Pancreas (tissue), 10 donors: ENCODE measurements at regions not wholly inside any gene's neighbourhood (a gene's known extent, or its start where the extent isn't known, plus 50 kb on each side); places are given as distances from the start of the nearest gene placed in this dataset.

Experiments used
- ATAC-seq, 4 donors: fragments of 200-7000 bp; cut with Tn5 transposase; one replicate each; pipeline versions ENCODE4 v1.8.0 to v1.9.1; 2020; ENCODE audit warnings: mild to moderate bottlenecking in 4 of 4, moderate library complexity in 4 of 4
- DNase-seq, 6 donors: peaks; one replicate each; pipeline ENCODE4 v3.0.0-alpha.2; 2020
- FAIRE-seq: peaks from 2 replicates; lab custom pipeline; 2012; peaks lifted over from hg19 to GRCh38; lab: Jason Lieb, UNC
- H3K27ac ChIP-seq, 4 donors: fragments of 200-600 bp; sonication (generic); 1 replicate in 3 of 4; 2 replicates in 1 of 4; pipeline versions ENCODE4 v1.5.0 to v1.8.0; 2020
- H3K27me3 ChIP-seq, 4 donors: fragments of 200-600 bp; one replicate each; pipeline ENCODE4 v1.8.0; 2021
- H3K36me3 ChIP-seq, 3 donors: fragments of 200-600 bp; sonication (generic) in 1 of 3; one replicate each; pipeline versions ENCODE4 v1.5.0 to v1.8.0; 2020 to 2021
- H3K4me1 ChIP-seq, 3 donors: fragments of 200-600 bp; one replicate each; pipeline ENCODE4 v1.8.0; 2021
- H3K4me3 ChIP-seq, 4 donors: fragments of 200-600 bp; sonication (generic) in 2 of 4; one replicate each; pipeline versions ENCODE4 v1.5.0 to v1.8.0; 2020 to 2021
- H3K9me3 ChIP-seq, 4 donors: fragments of 200-600 bp; one replicate each; pipeline ENCODE4 v1.8.0; 2021
- WGBS, 2 donors: extraction: QIAGEN DNeasy Blood & Tissue Kit; methylation state at CpG; one replicate each; pipeline ENCODE4 v1.1.7; 2013; 5-methylcytosine and 5-hydroxymethylcytosine counted together
- intact Hi-C, 3 donors: fragments of 100-400 bp; cut with DNase I; formaldehyde crosslinking; loops; one replicate each; pipeline versions ENCODE4 v1.11.1 to v1.14.2; 2022
- TF ChIP-seq, protein P1 (sequence below), 4 donors: fragments of 200-600 bp; sonication (generic) in 3 of 4; IDR thresholded peaks; one replicate each; pipeline versions ENCODE4 v1.5.0 to v1.8.0; 2021; ENCODE audit warnings: antibody characterized with exemption in 4 of 4
- donor health status: healthy with polysubstance abuse.
- donor health status: DM: no; HTN: no; CAD: no; lungs with moderate emphysema.
- donor health status: DM: no; HTN: no; CAD: no.
- donor health status: control.
- donor health status: control.
- donor health status: Bipolar disorder and iron deficiency.
- donor health status: DM: yes; HTN: yes; CAD: no.
- donor health status: DM: no; HTN: no; CAD: no.
- donor health status: DM: no; HTN: no; CAD: no.
- donor health status: DM: yes; HTN: yes; CAD: no.

DNA sequence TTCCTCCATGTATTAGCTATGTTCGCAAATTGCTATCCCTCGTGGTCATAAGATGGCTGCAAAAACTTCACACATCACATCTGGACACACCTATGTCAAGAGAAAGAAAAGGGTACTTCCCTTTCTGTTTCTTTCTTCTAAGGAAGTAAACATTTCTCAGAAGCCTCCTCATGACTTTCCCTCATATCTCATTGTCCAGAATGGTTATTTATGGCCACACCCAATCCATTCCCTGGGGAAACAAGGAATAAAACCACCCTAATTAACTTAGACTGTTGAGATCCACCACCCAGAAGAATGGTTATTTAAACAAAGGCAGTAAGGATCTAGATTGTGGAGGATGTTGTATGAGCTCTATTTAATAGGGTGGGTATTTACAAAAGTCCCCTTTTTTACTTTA is 160.8 kb upstream of the LNX1 start:
- ATAC-seq (no peak), FAIRE-seq (no peak), DNase-seq (no peak)
- WGBS, 2 donors = 26 to 86% methylated on average over 2 of the region's 2 CpGs
- H3K27ac ChIP-seq = no peak overlapping the region
- H3K4me1 ChIP-seq = no peaks in the 10 kb centered on the region
- no peaks in the 10 kb centered on the region for H3K9me3 ChIP-seq
- H3K36me3 ChIP-seq = no peaks in the 10 kb centered on the region
- no peaks in the 10 kb centered on the region for H3K27me3 ChIP-seq
- intact Hi-C loops = no loop called here
- TF ChIP-seq, protein P1, sequence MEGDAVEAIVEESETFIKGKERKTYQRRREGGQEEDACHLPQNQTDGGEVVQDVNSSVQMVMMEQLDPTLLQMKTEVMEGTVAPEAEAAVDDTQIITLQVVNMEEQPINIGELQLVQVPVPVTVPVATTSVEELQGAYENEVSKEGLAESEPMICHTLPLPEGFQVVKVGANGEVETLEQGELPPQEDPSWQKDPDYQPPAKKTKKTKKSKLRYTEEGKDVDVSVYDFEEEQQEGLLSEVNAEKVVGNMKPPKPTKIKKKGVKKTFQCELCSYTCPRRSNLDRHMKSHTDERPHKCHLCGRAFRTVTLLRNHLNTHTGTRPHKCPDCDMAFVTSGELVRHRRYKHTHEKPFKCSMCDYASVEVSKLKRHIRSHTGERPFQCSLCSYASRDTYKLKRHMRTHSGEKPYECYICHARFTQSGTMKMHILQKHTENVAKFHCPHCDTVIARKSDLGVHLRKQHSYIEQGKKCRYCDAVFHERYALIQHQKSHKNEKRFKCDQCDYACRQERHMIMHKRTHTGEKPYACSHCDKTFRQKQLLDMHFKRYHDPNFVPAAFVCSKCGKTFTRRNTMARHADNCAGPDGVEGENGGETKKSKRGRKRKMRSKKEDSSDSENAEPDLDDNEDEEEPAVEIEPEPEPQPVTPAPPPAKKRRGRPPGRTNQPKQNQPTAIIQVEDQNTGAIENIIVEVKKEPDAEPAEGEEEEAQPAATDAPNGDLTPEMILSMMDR (IDR thresholded peaks at IDR 0.05) = no peak
- no peak overlapping the region for H3K4me3 ChIP-seq

DNA sequence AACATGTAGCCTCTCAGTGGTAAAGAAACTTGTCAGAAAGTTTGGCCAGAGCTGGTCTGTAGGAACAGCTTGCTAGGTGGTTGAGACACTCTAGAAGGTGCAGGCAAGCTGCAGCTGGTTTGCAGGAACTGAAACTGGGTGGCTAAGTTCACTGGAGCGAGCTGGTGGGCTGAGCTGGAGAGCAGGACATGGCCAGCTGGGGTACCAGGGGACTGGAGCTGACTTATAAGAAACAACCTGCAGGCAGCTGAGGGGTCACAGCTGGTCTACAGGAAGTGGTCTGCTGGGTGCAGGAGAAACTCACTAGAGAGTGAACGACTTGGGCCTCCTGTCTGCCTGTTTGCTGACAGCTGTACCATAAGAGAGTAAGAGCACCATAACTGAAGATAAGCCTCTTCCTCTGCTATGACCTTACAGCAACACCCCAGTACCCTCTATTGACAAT is 157.1 kb upstream of the LNX1 start:
- Histone ChIP-seq H3K9me3 (no peaks in the 10 kb centered on the region), H3K27ac (no peak overlapping the region), H3K4me3 (no peak overlapping the region), H3K4me1 (no peaks in the 10 kb centered on the region), H3K27me3 (no peaks in the 10 kb centered on the region), H3K36me3 (no peaks in the 10 kb centered on the region)
- whole genome bisulfite sequencing, 2 donors = 76 to 77% methylated on average over 2 of the region's 2 CpGs
- DNase-seq (no peak), FAIRE-seq (no peak), ATAC-seq (peak in 1 of 4 donors; percentile 26)
- intact Hi-C loops = no loop called here
- TF ChIP-seq, protein P1 (IDR thresholded peaks at IDR 0.05) = no peak

DNA sequence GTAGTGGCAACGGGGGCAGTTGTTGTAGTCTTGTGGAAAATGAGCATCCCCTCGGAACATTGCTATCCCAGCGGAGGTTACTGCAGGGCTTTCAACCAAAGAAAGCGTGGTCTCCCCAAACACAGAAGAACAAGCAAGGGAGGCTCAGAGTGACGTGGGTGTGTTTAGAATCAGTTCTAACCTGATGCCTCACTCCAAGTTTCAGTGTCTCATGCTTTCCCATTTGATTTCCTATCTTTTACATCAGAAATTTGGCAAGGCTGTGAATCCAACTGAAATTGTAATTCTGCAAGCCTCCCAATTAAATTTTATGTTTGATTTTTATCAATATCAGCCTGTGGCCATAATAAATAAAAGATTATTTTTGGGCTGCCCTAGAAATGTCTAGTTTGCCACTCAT is 156.1 kb upstream of the LNX1 start:
- H3K4me1 ChIP-seq = no peaks in the 10 kb centered on the region
- no peak overlapping the region for H3K27ac ChIP-seq
- WGBS, 2 donors = 86 to 91% methylated on average over 5 of the region's 5 CpGs
- H3K4me3 ChIP-seq = no peak overlapping the region
- DNase-seq (no peak), ATAC-seq (no peak), FAIRE-seq (no peak)
- intact Hi-C loops = no loop called here
- TF ChIP-seq, protein P1 (IDR thresholded peaks at IDR 0.05) = no peak
- no peaks in the 10 kb centered on the region for H3K36me3 ChIP-seq
- H3K9me3 ChIP-seq = no peaks in the 10 kb centered on the region
- H3K27me3 ChIP-seq = no peaks in the 10 kb centered on the region

DNA sequence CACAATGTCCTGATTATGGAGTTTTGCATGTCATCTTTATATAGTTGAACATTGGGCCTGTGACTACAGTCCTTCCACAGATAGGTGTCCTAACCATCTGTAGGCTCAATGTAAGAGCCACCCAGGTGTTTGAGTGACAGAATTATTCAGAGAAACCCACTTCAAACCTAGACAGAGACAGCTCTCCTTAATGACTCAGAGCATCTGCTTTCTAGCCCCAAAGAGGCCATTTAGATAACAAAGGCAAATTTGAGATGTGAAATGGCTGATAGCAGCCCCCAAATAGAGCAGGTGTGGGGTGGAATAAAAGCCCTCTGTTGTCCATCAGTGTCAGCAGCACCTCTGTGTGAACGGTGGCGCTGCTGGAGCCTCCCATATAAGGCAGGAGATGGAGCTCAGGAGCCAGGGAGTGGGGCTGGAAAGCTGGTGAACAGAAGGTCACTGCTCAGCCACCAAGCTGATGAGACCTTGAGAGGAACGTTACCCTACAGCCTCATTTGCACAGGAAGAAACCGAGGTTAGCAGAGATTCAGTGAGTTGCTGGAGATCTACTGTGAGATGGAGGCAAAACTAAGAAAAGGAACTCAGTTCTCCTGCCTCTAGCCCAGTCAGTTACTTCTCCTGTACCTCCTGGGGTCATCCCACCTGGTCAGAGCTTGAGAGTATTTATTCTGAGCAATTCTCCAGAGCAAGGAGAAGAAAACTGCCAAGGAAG is 153.3 kb upstream of the LNX1 start:
- no peaks in the 10 kb centered on the region for H3K4me1 ChIP-seq
- H3K27ac ChIP-seq = no peak overlapping the region
- FAIRE-seq (no peak), ATAC-seq (no peak), DNase-seq (no peak)
- no peak overlapping the region for H3K4me3 ChIP-seq
- no peaks in the 10 kb centered on the region for H3K36me3 ChIP-seq
- H3K9me3 ChIP-seq = no peaks in the 10 kb centered on the region
- intact Hi-C loops = no loop called here
- H3K27me3 ChIP-seq = no peaks in the 10 kb centered on the region
- 25 to 42% methylated on average over 4 of the region's 4 CpGs for WGBS, 2 donors
- TF ChIP-seq, protein P1 (IDR thresholded peaks at IDR 0.05) = no peak

DNA sequence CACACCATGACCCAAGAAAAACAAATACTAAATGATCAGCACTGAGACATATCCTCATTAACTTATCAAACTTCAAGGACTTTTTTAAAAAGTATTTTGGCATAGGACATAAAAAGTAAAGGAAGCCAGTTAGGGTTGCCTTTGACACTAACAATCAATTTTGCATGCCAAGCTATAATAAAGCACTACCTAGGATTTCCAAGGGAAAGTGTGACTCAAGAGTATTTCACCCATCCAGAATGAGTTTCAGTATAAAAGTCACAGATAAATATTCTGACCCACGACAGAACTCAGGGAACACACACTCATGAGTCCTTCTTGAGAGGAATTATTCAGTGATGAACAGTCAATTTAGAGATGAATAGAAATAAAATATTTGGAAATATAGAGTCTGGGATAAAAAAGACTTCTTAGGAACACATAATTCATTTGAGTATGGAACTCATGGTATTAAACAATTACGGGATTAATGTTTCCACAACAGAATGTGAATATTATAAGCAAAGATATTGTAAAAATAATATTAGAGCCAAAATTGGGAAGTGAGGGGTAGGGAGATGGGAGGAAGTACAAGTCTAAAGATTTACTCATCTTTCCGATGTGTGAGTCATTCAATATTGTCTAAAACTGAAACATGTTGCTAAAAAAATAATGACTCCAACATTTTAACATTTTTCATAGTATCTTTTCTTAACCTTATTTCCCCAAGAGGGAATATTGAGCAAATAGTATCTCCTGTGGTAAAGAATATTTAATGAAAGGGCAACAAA is 143.5 kb upstream of the LNX1 start:
- TF ChIP-seq, protein P1 (IDR thresholded peaks at IDR 0.05) = no peak
- peak in 2 of 4 donors; percentile 37 to 45 for ATAC-seq
- no peaks in the 10 kb centered on the region for H3K36me3 ChIP-seq
- no peak for FAIRE-seq
- H3K27me3 ChIP-seq = no peaks in the 10 kb centered on the region
- no peak overlapping the region for H3K27ac ChIP-seq
- WGBS, 2 donors = 66 to 72% methylated on average over 3 of the region's 3 CpGs
- no peaks in the 10 kb centered on the region for H3K4me1 ChIP-seq
- no peak for DNase-seq
- H3K9me3 ChIP-seq = no peaks in the 10 kb centered on the region
- H3K4me3 ChIP-seq = no peak overlapping the region
- intact Hi-C loops = no loop called here
